DMS53 treated with DMSO at 0.1 percent for 48 hours (cell line): ENCODE measurements at regions not wholly inside any gene's neighbourhood (a gene's known extent, or its start where the extent isn't known, plus 50 kb on each side); places are given as distances from the start of the nearest gene placed in this dataset.
A peak's percentile ranks its signal among the peaks of the same experiment; 100 is the strongest.
"Not testable (repeated sequence)": the region's sequence is repeated elsewhere in the genome, so short reads cannot be mapped to it uniquely, and the experiment has no call there.

Experiments
- DNase-seq: peaks from one replicate; lab custom pipeline; 2025; ENCODE audit not compliant: unreplicated experiment; lab: John Stamatoyannopoulos, UW

DNA sequence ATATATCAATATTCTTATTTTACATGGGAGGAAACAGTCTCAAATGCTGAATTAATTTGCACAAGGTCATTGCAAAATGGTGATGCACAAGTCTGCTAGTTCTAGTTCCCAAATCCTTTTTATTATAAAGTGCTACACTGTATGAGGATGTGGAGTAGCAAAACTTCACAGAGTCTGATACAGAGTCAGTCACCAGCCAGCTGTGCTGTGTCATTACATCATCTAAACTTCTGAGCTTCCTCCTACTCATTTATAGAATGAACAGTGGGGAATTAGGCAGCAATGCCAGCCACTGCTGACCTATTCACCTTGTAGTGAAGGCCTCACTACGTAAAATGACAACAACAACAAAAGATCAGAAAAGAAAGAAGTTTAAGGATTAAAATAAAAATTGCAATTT is 357.8 kb downstream of the TMEM167A start:
- no peak for DNase-seq

DNA sequence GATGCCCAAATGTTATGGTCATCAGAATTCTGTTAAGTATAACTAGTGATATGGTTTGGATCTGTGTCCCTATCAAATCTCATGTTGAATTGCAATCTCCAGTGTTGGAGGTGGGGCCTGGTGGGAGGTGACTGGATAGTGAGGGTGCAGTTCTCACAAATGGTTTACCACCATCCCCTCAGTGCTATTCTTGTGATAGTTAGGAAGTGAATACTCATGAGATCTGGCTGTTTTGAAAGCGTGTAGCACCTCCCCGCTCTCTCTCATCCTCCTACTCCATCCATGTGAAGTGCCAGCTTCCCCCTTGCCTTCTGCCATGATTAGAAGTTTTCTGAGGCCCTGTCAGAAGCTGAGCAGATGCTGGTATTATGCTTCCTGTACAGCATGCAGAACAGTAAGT is 359.5 kb downstream of the TMEM167A start:
- DNase-seq, result no peak

DNA sequence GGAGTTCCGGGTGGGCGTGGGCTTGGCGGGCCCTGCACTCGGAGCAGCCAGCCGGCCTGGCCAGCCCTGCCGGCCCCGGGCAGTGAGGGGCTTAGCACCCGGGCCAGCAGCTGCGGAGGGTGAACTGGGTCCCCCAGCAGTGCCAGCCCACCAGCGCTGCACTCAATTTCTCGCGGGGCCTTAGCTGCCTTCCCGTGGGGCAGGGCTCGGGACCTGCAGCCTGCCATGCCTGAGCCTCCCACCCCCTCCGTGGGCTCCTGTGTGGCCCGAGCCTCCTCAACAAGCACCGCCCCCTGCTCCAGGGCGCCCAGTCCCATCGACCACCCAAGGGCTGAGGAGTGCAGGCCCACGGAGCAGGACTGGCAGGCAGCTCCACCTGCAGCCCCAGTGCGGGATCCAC is 362.5 kb downstream of the TMEM167A start:
- DNase-seq, result not testable (repeated sequence)

DNA sequence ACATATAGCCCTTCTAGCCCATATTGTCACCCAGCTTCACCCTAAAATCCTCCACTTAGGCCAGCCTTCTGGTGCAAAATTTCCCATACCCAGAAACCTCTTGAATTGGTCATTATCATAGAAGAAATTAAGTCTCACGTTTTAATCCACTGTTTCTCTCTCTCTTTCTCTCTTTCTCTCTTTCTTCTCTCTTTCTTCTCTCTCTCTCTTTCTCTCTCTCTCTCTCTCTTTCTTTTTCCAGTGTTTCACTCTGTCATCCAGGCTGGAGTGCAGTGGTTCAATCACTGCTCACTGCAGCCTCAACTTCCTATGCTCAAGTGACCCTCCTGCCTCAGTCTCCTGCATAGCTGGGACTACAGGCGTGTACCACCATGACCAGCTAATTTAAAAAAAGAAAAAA is 363.4 kb downstream of the TMEM167A start:
- no peak for DNase-seq

DNA sequence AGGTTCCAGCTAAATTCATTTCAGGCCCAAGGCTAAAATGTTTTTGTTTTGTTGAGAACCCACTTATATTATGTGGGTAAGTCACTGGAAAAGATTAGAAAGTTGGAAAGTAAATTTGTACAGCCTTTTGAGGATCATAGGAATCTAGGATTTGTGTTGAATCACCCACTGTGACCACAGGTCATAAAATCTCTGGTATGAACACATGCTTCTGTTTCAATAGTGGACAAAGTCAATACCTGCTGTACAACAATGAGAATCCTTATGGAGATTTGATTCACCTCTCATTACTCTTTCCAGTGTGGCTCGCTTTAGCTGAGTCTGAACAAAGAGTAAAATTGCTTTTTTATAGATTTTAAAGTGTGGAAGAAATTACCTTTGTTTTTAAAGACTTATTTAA is 369.5 kb downstream of the TMEM167A start:
- no peak for DNase-seq

DNA sequence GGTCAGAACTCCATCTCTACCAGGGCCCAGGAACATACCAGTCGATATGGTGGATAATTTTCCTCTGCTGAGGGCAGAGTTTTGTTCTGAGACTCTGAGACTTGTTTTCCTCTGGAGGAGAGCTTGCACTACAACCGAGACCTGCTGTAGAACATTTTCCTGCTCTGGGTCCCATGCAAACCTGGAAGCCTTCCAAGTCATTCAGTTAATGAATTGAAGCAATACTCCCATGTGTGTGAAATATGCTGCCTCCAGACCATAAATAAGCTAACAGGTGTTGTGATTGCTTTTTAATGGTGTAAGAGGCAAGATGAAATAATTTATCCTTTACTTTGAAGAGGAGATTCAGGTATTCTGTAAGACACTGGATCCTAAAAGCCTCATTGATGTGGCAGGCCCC is 372.8 kb downstream of the TMEM167A start:
- DNase-seq, result no peak

DNA sequence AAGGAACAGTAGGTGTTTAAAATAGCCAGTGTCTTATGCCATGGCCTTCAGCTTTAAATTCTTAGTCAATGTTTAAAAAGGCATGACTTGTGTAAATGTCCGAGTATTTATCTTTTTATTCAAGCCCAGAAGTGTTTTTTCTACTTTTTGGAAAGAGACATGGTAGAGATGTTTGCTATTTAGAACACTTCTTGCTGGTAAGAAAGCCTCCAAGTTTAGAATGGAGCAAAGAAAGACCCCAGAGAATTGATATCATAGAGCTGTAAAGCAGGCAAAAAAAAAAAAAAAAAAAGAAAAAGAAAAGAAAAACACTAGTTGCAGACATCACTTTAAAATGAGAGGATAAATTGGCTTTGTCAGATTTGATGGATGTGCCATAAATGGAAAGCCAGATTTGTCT is 375.1 kb downstream of the TMEM167A start:
- no peak for DNase-seq

DNA sequence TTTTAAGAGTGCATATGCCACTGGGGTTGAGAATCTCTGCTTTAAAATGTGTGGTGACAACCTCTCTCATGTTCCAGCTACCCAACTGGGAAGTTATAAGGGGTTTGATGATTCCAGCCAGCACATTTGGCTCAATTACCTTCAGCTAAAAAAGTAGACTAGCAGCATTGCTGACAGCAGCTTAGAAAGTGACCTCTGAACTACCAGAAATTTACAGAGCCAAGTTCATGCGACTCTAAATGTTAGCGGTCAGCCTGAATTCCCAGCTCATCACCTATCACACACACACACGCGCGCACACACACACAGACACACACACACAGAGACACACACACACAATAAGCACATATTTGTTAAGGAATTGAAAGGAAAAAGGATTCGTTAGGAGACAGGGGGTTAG is 377.5 kb downstream of the TMEM167A start:
- DNase-seq, result no peak

DNA sequence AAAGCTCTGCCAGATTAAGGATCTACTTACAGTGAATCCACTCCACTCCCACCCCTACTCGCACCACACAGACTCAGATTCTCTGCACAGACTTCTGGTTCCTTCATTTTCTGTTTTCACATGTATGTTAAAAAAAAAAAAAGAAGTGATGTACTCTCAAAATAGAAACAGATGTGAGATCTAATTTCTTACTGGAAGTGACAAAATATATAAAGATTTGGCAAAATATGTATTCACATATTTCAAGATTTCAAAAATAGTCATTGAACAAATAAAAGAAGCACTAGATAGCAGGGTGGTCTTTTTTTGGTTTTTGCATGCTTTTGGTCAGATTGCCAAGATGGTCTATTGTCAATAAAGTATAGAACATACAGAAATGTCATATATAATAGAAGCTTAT is 379.2 kb downstream of the TMEM167A start:
- DNase-seq, result no peak

DNA sequence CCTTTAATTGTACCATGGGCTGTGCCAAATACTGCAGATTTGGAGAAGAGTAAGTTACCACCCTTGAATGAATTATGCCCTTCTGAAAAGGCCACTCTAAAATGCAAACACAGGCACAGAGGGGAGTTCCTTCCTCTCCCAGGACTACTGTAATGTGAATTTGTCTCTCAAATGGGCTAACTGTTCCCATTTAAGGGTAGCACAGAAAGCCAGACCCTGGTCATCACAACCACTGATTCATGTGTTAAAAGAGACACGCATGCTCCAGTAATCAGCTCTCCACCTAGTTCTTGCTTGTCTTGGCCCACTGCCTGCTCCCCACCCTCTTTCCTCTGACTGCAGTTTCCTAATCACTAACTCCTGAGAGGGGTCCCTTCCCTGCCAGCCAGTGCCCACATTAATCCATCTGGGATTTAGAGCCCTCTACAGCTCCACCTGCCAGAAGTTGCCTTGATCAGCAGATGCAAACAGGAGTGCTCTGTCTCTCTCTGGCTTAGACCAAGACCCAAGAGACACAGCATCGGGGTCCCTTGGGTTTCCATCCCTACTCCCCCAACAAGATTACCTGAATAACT is 382.4 kb downstream of the TMEM167A start:
- DNase-seq, result no peak

DNA sequence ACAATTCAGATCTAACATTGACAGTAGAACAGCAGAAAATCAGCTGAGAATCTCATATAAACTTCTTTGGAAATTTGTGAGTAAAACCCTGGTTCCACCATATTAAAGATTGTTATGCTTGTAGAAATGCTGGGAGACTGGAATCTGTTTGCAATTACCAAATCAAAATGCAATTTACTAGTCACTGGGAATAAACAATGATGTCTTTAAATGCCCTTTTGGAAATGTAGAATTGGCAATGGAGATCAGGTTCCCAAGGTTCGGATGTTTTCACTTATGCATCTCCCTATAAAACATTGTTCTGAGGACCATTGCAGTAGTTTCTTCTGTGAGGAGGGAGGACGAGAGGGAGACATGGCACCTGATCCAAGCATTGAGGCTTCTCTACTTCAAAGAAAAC is 384.4 kb downstream of the TMEM167A start:
- no peak for DNase-seq

DNA sequence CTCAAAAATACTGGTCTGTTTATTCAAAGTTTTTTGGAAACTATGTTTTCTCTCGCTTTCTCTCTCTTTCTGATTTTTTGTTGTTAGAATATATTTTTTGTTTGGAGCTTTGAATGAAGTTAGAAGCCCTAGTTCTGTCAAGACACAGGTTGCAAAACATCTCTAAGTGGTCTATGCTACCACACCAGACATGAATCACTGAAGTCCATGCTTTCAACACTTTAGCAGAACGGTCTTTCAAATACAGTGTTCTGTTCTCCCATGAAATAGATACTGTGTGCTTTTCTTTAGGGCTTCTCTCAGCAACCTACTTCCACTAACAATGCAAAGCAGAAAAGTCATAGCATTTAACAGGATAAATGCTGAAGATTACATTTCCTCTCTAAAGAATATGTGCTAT is 392.5 kb downstream of the TMEM167A start:
- DNase-seq, result no peak

DNA sequence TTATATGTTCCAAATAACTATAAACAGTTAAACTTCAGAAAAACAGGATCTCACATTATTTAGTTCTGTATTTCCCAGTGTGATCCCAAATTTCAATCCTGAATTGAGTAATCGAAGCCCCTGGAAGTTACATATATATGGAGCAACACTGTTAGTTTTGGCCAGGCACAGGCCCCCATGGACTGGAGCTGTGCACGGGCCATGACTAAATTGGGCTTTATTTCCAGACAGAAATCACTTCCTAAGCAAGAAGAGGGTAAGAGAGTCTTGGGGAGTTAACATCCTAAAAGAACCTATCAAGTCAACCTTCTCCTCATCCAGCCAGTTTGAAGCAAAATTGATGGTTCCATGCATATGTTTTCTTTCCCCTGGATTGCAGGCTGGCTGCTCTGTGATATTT is 393.0 kb downstream of the TMEM167A start:
- no peak for DNase-seq

DNA sequence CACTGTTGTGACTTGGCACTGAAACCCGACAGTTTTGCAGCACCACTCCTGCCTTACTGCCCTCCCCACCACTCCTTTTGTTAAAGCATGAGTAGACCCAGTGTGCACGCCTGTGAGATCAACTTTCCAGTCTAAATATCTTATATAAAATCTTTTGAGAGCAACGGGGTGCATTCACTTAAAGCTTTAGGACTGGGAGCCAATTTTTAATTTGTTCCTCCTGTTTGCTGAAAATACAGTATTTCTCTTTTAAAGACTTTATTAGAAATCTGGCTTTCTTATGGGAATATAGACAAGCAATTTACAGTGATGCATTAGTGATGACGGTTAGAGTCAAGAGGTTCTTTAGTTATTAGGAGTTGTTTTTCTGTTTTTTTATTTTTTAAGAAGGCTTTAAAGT is 397.5 kb downstream of the TMEM167A start:
- DNase-seq, result no peak

DNA sequence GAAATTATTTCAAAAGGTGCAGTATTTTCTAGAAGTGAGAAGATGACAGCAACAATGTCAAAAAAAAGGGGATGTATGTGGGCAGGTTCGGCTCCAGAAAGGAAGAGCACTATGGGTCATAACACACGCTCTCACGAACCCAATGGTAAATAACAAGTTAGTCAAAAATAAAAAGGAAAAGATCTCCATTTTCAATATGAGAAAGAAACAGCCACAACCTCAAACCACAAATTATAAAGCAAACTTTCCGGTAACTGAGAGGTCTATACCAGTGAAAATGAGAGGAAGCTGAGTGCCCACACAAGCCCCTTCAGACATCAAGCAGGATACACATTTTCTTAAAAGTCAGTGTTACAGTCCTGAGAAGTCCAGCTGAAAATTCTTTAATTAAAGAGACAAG is 398.5 kb upstream of the RPS23 start:
- DNase-seq, result no peak

DNA sequence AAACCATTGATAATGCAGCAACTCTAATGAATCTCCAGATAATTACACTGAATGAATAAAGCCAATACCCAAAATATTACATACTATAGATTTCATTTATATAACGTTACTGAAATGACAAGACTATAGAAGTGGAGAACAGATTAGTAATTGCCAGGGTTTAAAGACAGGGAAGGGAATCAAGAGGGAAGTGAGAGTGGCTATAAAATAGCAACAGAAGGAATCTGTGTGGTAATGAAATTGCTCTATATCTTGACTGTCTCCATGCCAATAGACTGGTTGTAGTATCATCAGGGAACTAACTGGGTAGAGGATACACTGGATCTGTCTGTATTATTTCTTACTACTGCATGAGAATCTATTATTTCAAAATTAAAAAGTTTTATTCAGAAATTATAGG is 396.5 kb upstream of the RPS23 start:
- DNase-seq, result no peak

DNA sequence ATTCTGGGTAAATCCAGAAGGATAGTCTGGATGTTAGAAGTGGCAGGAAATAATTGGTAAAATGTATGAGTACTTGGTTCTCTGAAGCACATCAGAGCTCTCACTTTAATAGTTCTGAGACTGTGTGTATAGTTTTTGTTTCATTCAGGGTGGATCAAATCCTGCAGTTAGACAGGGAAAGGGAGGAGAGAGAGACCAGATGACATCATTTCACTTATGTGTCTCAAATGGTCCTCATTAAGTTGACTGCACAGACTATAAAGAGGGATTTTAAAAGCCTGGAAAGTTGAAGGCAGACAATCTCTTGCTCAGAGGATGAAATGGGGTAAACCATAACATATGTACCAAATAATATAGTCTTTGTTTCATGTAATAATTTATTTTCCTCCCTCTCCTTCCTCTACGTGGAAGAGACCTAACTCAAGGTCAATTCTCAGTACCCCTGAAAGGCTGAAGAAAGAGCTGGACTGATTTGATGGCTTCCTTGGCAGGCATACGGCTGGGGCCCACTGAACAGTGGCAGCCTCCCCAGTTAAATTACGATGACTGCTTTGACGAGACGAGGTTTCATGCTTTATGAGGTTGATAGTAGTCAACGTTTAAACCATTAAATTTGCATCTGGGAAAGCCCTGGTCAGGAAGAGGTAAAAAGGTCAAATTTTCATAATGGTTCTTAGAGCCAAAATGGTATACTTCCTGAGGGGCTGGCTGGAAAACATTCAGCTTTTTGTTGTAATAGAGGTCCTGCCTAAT is 395.1 kb upstream of the RPS23 start:
- no peak for DNase-seq

DNA sequence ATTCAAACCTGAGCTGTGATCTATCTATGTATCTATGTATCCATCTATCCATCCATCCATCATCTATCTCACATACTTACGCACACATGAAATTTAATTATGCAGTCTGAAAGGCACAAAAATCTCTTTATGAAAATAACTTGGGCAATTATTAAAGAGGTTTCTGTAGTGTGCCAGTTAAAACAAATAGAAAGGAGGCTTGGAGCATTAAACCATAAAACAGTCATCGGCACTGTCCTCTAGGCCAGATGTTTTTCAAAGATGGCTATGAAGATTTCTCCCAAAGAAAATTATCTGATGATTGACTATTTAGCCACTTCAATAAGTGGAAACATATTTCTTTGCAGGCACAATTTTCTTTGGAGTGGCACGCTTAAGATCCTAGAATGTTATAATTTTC is 392.5 kb upstream of the RPS23 start:
- no peak for DNase-seq

DNA sequence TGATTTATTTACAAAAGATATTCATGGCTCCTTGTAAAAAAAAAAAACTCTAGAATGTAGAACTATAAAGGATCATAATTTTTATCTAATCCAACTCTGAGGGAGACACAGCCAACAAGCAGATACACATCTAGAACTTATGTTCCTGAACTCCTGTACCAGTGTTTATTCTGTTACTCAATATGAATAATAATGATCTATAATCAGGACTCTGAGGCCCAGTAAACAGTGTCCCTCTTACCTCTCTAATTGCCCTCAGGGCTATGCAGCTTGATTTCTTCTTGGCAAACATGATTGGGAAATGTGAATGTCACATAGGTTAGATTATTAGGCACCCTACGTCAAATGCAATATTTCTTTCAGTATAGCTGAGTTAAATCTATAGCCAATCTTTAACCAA is 391.6 kb upstream of the RPS23 start:
- DNase-seq, result no peak

DNA sequence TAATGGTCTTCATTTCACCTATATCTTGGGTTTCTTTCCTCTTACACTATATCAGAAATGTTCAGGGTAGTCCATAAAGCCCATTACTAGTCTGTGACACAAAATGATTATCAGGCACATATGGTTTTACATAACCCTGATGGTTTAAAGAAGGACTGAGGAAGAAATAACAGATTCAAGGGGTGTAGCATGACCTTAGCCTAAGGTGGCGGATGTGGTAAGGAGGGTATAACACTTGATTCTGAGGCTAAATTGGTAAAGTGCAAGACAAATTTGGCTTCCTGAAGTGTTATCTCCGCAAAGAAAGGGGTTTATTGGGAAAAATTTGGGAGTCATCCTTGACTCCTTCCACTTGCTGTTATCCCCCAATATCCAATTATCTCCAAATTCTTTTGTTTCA is 388.2 kb upstream of the RPS23 start:
- DNase-seq, result no peak

DNA sequence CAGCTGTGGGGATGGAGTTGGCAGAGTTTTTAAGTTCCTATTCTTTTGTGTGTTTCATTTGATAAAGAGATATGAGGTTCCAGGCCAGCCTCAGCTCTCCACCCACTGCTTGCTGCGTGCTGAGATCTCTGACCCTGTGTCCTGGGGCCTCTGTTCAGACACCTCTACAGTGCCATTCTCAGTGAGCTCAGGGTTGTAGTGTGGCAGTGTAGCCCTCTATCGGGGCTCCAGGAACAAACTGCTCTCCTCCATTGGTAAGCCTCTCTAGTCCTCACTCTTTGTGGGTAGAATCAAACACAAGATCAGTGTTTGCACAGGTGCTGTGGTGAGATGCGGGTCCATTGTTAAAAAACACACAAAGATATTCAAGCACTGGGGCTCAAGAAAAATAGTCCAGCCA is 386.6 kb upstream of the RPS23 start:
- peak; percentile 87 for DNase-seq

DNA sequence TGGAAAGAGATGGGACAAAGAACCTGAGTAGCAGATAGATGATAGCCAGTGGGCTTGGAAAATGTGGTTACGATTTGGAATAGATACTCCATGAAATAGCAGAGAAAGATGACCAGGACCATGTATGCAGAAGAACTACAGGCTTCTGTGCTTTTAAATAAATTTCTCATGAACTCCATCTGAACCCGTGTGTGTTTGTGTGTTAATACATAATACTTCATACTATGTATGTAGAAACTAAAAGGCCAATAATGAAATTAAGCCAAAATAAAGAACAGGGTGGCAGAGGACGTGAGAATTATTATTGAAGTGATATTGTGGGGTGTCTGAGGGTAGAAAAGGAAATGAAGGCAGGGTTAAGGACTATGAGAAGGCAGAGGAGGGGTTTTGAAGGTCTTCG is 385.1 kb upstream of the RPS23 start:
- no peak for DNase-seq

DNA sequence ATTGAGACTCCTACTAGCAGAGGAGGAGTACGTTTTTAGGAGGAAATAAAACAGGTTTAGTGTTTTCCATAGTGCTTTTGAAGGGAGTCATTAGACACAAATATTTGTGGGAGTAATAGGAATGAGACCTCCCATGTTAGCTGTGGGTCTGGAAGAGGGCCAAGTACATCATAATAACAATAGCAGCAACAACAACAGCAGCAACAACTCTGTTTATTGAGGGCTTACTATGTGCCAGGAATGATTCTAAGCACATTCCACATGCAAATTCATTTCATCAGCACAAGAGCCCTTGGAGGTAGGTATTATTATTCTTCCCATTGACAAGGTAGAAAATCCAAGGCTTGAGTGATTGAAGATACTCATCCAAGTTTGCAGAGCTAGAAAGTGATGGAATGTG is 384.2 kb upstream of the RPS23 start:
- DNase-seq, result no peak
